ENCODE measurements at regions not wholly inside any gene's neighbourhood (a gene's known extent, or its start where the extent isn't known, plus 50 kb on each side); places are given as distances from the start of the nearest gene placed in this dataset.

- intact Hi-C loops (cut with micrococcal nuclease), result no loop called here
Measured at GRCh38 chr2:12396699-12397098, 320.0 kb upstream of the TRIB2 start.

GRCh38 chr2:12397854-12398253 is 318.9 kb upstream of the TRIB2 start:
- intact Hi-C loops (cut with micrococcal nuclease), result no loop called here

GRCh38 chr2:12399240-12399639 is 317.5 kb upstream of the TRIB2 start:
- intact Hi-C loops (cut with micrococcal nuclease), result no loop called here

GRCh38 chr2:12400543-12400942 is 316.2 kb upstream of the TRIB2 start:
- intact Hi-C loops (cut with micrococcal nuclease), result no loop called here

GRCh38 chr2:12402440-12403139 is 314.1 kb upstream of the TRIB2 start:
- intact Hi-C loops (cut with micrococcal nuclease), result no loop called here

GRCh38 chr2:12404497-12404896 is 312.2 kb upstream of the TRIB2 start:
- intact Hi-C loops (cut with micrococcal nuclease), result no loop called here

- intact Hi-C loops (cut with micrococcal nuclease), result no loop called here
Measured at GRCh38 chr2:12407160-12407559, 309.6 kb upstream of the TRIB2 start.

GRCh38 chr2:12412898-12413305 is 303.8 kb upstream of the TRIB2 start:
- intact Hi-C loops (cut with micrococcal nuclease), result loop anchor here (2.0 to 10.0 kb wide), 3 partner anchors 144 to 581 kb away; no protein-coding TSS in a partner anchor

- intact Hi-C loops (cut with micrococcal nuclease), result loop anchor here (5.0 to 10.0 kb wide), 3 partner anchors 37 to 551 kb away; no protein-coding TSS in a partner anchor
Measured at GRCh38 chr2:12415536-12415935, 301.2 kb upstream of the TRIB2 start.

GRCh38 chr2:12416600-12416999 is 300.1 kb upstream of the TRIB2 start:
- intact Hi-C loops (cut with micrococcal nuclease), result loop anchor here (1.0 to 10.0 kb wide), 5 partner anchors 36 to 590 kb away; partner anchors contain the start of gene TRIB2

- intact Hi-C loops (cut with micrococcal nuclease), result loop anchor here (2.0 to 10.0 kb wide), 4 partner anchors 35 to 589 kb away; no protein-coding TSS in a partner anchor
Measured at GRCh38 chr2:12417786-12418185, 298.9 kb upstream of the TRIB2 start.

GRCh38 chr2:12419803-12420202 is 296.9 kb upstream of the TRIB2 start:
- intact Hi-C loops (cut with micrococcal nuclease), result loop anchor here (5.0 to 10.0 kb wide), 3 partner anchors 32 to 555 kb away; no protein-coding TSS in a partner anchor

GRCh38 chr2:12421046-12421445 is 295.7 kb upstream of the TRIB2 start:
- intact Hi-C loops (cut with micrococcal nuclease), result no loop called here

- intact Hi-C loops (cut with micrococcal nuclease), result no loop called here
Measured at GRCh38 chr2:12424219-12424618, 292.5 kb upstream of the TRIB2 start.

GRCh38 chr2:12424809-12425208 is 291.9 kb upstream of the TRIB2 start:
- intact Hi-C loops (cut with micrococcal nuclease), result no loop called here

GRCh38 chr2:12428324-12428723 is 288.4 kb upstream of the TRIB2 start:
- intact Hi-C loops (cut with micrococcal nuclease), result no loop called here

- intact Hi-C loops (cut with micrococcal nuclease), result no loop called here
Measured at GRCh38 chr2:12428786-12429185, 287.9 kb upstream of the TRIB2 start.

GRCh38 chr2:12429779-12430406 is 286.8 kb upstream of the TRIB2 start:
- intact Hi-C loops (cut with micrococcal nuclease), result loop anchor here (2.0 to 5.0 kb wide), 3 partner anchors 23 to 287 kb away; partner anchors contain the start of gene TRIB2

- intact Hi-C loops (cut with micrococcal nuclease), result loop anchor here (2.0 to 5.0 kb wide), 3 partner anchors 22 to 287 kb away; partner anchors contain the start of gene TRIB2
Measured at GRCh38 chr2:12430407-12431133, 286.2 kb upstream of the TRIB2 start.

GRCh38 chr2:12432985-12433625 is 283.6 kb upstream of the TRIB2 start:
- intact Hi-C loops (cut with micrococcal nuclease), result loop anchor here (5.0 kb wide), 2 partner anchors 69 to 284 kb away; partner anchors contain the start of gene TRIB2

GRCh38 chr2:12433626-12433990 is 283.1 kb upstream of the TRIB2 start:
- intact Hi-C loops (cut with micrococcal nuclease), result loop anchor here (5.0 kb wide), 2 partner anchors 69 to 284 kb away; partner anchors contain the start of gene TRIB2

All from T-helper 2 cell treated with Interferon-gamma antibody and Interleukin-4, amounts not matched to agents 100 ng/mL and 5 ng/mL, for 36 hours (primary cell).